ENCODE measurements at regions not wholly inside any gene's neighbourhood (a gene's known extent, or its start where the extent isn't known, plus 50 kb on each side); places are given as distances from the start of the nearest gene placed in this dataset.

DNA sequence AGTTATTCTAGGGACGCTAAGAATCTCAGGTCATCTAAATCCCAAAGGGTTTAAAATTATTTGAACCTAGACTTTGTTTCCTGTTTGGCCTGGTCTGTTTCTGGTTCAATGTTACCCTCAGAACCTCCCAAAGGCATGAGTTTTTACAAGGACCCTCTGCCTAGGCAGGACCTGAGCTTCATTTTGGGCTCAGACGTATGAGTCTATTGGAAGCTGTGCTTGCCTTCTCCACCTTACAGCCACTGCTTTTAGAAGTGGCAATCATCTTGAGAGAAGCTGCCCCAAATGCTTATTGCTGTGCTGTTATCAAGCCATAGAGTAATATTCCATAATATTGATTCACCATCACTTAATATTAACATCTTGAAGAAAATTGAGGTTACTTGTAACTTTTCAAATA lies 510.4 kb downstream of the TLE4 start:
- no peak overlapping the region for H3K4me3 ChIP-seq (ENCODE audit: low read depth, low read length)
- no peak overlapping the region for H3K27ac ChIP-seq (ENCODE audit: low read depth, low read length)
- H3K9me3 ChIP-seq (ENCODE audit: control insufficient read depth, insufficient read depth, low read length): no peaks in the 10 kb centered on the region
- no peak overlapping the region for H3K9ac ChIP-seq (ENCODE audit: low read depth, low read length)
- no peaks in the 10 kb centered on the region for H3K27me3 ChIP-seq (ENCODE audit: control insufficient read depth, insufficient read depth, low read length)
- H3K4me1 ChIP-seq (ENCODE audit: control insufficient read depth, insufficient read depth, low read length): no peaks in the 10 kb centered on the region
- H3K36me3 ChIP-seq (ENCODE audit: control insufficient read depth, insufficient read depth, low read length): no peaks in the 10 kb centered on the region

DNA sequence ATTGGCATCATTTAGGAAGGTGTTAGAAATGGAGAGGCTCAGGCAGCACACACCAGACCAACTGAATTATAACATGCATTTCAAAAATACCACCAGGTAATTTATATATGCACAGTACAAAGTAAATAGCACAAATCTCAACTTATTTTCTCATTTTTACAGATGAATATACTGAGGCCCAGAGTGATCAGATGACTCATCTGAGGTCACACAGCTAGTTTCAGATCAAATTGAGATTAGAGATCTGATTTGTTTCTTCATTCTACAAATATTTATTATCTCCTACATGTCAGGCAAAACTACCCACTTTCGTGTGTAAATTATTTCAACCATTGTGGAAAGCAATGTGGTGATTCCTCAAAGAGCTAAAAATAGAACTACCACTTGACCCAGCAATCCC lies 507.1 kb downstream of the TLE4 start:
- Histone ChIP-seq H3K9me3 (ENCODE audit: control insufficient read depth, insufficient read depth, low read length) (no peaks in the 10 kb centered on the region), H3K27me3 (ENCODE audit: control insufficient read depth, insufficient read depth, low read length) (no peaks in the 10 kb centered on the region), H3K27ac (ENCODE audit: low read depth, low read length) (no peak overlapping the region), H3K4me3 (ENCODE audit: low read depth, low read length) (no peak overlapping the region), H3K9ac (ENCODE audit: low read depth, low read length) (no peak overlapping the region), H3K36me3 (ENCODE audit: control insufficient read depth, insufficient read depth, low read length) (no peaks in the 10 kb centered on the region), H3K4me1 (ENCODE audit: control insufficient read depth, insufficient read depth, low read length) (no peaks in the 10 kb centered on the region)

DNA sequence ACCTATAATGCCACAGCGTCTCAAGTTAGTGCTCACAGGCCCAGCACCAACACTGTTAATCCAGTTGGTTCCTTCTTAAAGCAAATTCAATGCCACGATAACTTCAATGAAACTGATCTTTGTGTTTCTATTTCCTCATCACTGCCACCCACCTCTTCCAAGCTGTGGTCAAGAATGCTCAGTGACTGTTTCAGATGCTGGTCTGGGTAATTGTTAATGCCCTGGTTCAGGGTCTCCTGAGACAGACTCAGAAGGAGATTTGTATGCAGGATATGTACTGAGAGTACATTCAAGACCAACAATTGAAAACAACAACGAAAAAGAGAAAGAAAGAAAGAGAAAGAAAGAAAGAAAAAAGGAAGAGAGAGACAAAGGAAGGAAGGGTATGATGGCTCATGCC lies 505.3 kb downstream of the TLE4 start:
- H3K9ac ChIP-seq (ENCODE audit: low read depth, low read length): no peak overlapping the region
- no peaks in the 10 kb centered on the region for H3K36me3 ChIP-seq (ENCODE audit: control insufficient read depth, insufficient read depth, low read length)
- H3K27me3 ChIP-seq (ENCODE audit: control insufficient read depth, insufficient read depth, low read length): no peaks in the 10 kb centered on the region
- no peak overlapping the region for H3K4me3 ChIP-seq (ENCODE audit: low read depth, low read length)
- no peaks in the 10 kb centered on the region for H3K9me3 ChIP-seq (ENCODE audit: control insufficient read depth, insufficient read depth, low read length)
- no peaks in the 10 kb centered on the region for H3K4me1 ChIP-seq (ENCODE audit: control insufficient read depth, insufficient read depth, low read length)
- no peak overlapping the region for H3K27ac ChIP-seq (ENCODE audit: low read depth, low read length)

DNA sequence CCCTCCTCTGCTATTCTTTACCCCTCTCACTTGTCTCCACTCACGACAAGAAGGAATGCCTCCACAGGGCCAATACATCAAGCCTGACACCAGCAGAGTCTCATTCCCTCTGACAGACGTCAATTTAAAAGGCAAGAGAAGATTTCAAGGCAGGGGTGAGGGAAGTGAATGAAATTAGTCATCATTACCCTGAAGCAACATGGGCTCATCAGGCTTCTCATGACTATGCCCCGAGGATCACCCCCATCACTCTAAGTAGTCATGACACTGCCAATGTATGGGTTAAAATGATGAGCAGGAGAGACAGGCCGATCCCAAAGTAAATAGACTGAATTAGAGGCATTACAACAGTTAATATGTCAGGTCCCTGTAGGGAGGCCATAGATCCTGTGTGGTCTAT lies 504.4 kb downstream of the TLE4 start:
- Histone ChIP-seq H3K9me3 (ENCODE audit: control insufficient read depth, insufficient read depth, low read length) (no peaks in the 10 kb centered on the region), H3K36me3 (ENCODE audit: control insufficient read depth, insufficient read depth, low read length) (no peaks in the 10 kb centered on the region), H3K4me3 (ENCODE audit: low read depth, low read length) (no peak overlapping the region), H3K9ac (ENCODE audit: low read depth, low read length) (no peak overlapping the region), H3K27ac (ENCODE audit: low read depth, low read length) (no peak overlapping the region), H3K4me1 (ENCODE audit: control insufficient read depth, insufficient read depth, low read length) (no peaks in the 10 kb centered on the region), H3K27me3 (ENCODE audit: control insufficient read depth, insufficient read depth, low read length) (no peaks in the 10 kb centered on the region)

DNA sequence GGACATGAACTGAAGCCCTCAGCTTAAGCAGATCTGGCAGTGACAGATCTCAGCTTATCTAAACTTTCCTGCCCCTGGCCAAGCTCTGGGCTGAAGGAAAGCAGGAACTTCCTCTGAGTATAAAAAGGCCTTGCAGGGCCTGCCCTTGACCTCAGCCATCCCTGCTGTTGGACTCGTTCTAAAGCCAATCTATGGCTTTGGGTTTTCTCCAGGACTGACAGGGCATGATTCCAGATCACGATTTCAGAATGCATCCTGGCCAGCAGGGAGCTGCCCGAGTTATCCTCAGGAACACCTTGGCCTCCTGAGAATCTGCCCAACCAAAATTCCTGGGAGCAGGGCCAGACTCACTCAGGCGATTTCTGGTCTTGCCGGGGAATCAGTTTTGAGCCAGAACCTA lies 502.7 kb downstream of the TLE4 start:
- Histone ChIP-seq H3K9me3 (ENCODE audit: control insufficient read depth, insufficient read depth, low read length) (no peaks in the 10 kb centered on the region), H3K36me3 (ENCODE audit: control insufficient read depth, insufficient read depth, low read length) (no peaks in the 10 kb centered on the region), H3K27ac (ENCODE audit: low read depth, low read length) (no peak overlapping the region), H3K4me1 (ENCODE audit: control insufficient read depth, insufficient read depth, low read length) (no peaks in the 10 kb centered on the region), H3K9ac (ENCODE audit: low read depth, low read length) (no peak overlapping the region), H3K27me3 (ENCODE audit: control insufficient read depth, insufficient read depth, low read length) (no peaks in the 10 kb centered on the region), H3K4me3 (ENCODE audit: low read depth, low read length) (no peak overlapping the region)

DNA sequence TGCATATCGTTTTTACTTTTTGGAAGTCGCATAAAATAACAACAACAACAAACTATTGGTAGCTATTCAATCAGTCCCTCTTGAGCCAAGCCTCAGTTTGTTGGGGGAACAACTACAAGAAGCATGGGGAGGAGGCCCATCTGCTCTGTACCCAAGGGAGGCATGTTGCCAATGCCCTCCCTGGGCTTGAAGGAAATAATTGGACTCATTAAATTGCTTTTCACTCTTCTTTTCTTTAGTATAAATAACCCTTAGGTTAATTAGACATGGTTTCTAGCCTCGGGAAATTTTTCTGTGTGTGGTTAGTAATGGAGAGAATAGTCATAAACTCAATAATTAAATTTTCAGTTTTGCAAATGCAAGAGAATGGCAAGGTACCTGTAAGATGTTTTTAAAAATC lies 500.7 kb downstream of the TLE4 start:
- Histone ChIP-seq H3K36me3 (ENCODE audit: control insufficient read depth, insufficient read depth, low read length) (no peaks in the 10 kb centered on the region), H3K9ac (ENCODE audit: low read depth, low read length) (no peak overlapping the region), H3K27ac (ENCODE audit: low read depth, low read length) (no peak overlapping the region), H3K4me1 (ENCODE audit: control insufficient read depth, insufficient read depth, low read length) (no peaks in the 10 kb centered on the region), H3K4me3 (ENCODE audit: low read depth, low read length) (no peak overlapping the region), H3K9me3 (ENCODE audit: control insufficient read depth, insufficient read depth, low read length) (no peaks in the 10 kb centered on the region), H3K27me3 (ENCODE audit: control insufficient read depth, insufficient read depth, low read length) (no peaks in the 10 kb centered on the region)

DNA sequence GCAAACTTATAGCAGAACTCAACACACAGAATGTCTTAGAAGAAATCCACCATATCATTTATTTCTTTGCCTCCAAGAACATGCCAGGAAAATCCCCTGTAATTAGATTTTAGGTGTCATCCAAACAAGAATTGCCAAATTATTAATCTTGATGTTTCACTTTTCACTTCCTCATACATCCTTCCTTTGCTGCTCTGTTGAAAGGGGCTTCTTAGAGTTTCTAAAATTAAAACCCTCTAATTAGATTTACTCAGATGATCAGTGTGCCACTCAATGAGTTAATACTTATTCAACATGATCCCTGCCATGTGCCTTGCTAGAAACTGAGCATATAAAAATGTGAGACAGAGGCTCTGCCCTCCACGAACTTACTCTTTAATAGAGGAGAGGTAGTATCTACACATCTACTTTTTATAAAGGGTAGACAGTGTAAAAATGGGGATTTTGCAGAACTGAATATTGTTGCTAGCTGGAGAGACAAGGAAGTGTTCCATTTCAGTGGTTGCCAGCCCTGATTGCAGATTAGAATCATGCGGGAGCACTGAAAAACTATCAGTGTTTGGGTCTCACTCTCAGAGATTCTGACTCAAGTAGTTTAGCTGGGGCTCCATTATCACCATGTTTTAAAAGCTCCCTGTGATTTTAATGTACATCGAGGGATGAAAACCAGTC lies 498.4 kb downstream of the TLE4 start:
- H3K36me3 ChIP-seq (ENCODE audit: control insufficient read depth, insufficient read depth, low read length): no peaks in the 10 kb centered on the region
- H3K4me1 ChIP-seq (ENCODE audit: control insufficient read depth, insufficient read depth, low read length): peaks cover 9% of the 10 kb centered on the region; the same call in 1 of the 2 replicates
- H3K9me3 ChIP-seq (ENCODE audit: control insufficient read depth, insufficient read depth, low read length): no peaks in the 10 kb centered on the region
- H3K4me3 ChIP-seq (ENCODE audit: low read depth, low read length): no peak overlapping the region
- H3K9ac ChIP-seq (ENCODE audit: low read depth, low read length): no peak overlapping the region
- H3K27ac ChIP-seq (ENCODE audit: low read depth, low read length): no peak overlapping the region
- no peaks in the 10 kb centered on the region for H3K27me3 ChIP-seq (ENCODE audit: control insufficient read depth, insufficient read depth, low read length)

DNA sequence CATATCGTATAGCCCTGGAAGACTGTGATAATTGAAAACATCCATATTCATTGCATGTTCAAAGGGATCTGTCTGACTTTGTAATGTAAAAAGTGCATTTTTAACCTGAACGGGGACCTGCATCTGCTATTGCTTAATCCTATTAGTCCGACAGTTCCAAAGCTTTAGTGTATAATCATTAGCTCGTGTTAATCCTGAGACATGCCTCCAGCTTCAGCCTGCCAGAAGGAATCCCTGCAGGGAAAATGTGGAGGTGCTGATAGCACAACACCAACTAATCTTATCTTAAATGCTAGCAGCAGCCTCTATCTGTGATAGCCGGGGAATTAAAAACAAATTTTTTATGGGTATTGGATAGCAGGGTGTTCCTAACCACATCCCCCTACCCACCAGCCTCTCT lies 495.2 kb downstream of the TLE4 start:
- Histone ChIP-seq H3K9ac (ENCODE audit: low read depth, low read length) (no peak overlapping the region), H3K9me3 (ENCODE audit: control insufficient read depth, insufficient read depth, low read length) (no peaks in the 10 kb centered on the region), H3K4me3 (ENCODE audit: low read depth, low read length) (no peak overlapping the region), H3K4me1 (ENCODE audit: control insufficient read depth, insufficient read depth, low read length) (peaks cover 9% of the 10 kb centered on the region; the same call in 1 of the 2 replicates), H3K36me3 (ENCODE audit: control insufficient read depth, insufficient read depth, low read length) (no peaks in the 10 kb centered on the region), H3K27me3 (ENCODE audit: control insufficient read depth, insufficient read depth, low read length) (no peaks in the 10 kb centered on the region), H3K27ac (ENCODE audit: low read depth, low read length) (no peak overlapping the region)

DNA sequence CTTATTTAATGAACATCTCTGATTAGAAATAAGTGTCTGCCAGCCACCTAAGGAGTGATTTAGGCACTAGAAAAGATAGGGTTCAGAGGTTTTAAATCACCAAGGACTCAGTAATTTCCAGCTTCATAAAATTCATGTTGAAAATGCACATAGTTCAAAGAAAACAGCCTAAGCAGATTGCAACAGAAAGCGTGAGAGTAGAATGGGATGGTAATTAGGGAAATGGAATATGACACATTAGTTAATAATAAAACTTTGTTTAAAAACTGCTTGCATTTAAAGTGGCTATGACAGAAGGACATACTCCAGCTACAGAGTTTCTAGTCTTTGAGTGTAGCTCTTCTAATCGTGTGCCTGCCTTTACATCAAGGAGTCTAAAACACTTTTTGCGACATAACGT lies 490.8 kb downstream of the TLE4 start:
- Histone ChIP-seq H3K36me3 (ENCODE audit: control insufficient read depth, insufficient read depth, low read length) (no peaks in the 10 kb centered on the region), H3K4me3 (ENCODE audit: low read depth, low read length) (no peak overlapping the region), H3K4me1 (ENCODE audit: control insufficient read depth, insufficient read depth, low read length) (peaks cover 9% of the 10 kb centered on the region; the same call in 1 of the 2 replicates), H3K9ac (ENCODE audit: low read depth, low read length) (no peak overlapping the region), H3K9me3 (ENCODE audit: control insufficient read depth, insufficient read depth, low read length) (no peaks in the 10 kb centered on the region), H3K27me3 (ENCODE audit: control insufficient read depth, insufficient read depth, low read length) (no peaks in the 10 kb centered on the region), H3K27ac (ENCODE audit: low read depth, low read length) (no peak overlapping the region)

DNA sequence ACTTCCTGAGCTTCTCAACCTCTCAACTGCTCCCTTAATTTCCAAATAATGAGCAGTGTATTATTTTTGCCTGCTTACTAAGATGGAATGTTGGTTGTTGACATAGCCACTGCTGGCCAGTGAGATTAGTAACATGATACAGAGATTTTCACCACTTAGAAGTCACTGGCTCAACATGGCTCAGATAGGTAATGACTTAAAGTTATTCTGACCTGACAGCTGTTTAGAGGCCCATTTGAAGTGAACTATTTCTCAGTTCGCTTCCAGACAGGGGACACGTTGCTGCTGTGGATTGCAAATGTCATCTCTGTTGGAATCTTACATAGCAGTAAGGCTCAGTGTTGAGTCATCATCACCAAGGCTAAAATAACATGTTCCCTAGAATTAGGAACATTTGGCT lies 490.2 kb downstream of the TLE4 start:
- Histone ChIP-seq H3K27ac (ENCODE audit: low read depth, low read length) (no peak overlapping the region), H3K4me3 (ENCODE audit: low read depth, low read length) (no peak overlapping the region), H3K9me3 (ENCODE audit: control insufficient read depth, insufficient read depth, low read length) (no peaks in the 10 kb centered on the region), H3K27me3 (ENCODE audit: control insufficient read depth, insufficient read depth, low read length) (no peaks in the 10 kb centered on the region), H3K4me1 (ENCODE audit: control insufficient read depth, insufficient read depth, low read length) (peaks cover 9% of the 10 kb centered on the region; the same call in 1 of the 2 replicates), H3K9ac (ENCODE audit: low read depth, low read length) (no peak overlapping the region), H3K36me3 (ENCODE audit: control insufficient read depth, insufficient read depth, low read length) (no peaks in the 10 kb centered on the region)

DNA sequence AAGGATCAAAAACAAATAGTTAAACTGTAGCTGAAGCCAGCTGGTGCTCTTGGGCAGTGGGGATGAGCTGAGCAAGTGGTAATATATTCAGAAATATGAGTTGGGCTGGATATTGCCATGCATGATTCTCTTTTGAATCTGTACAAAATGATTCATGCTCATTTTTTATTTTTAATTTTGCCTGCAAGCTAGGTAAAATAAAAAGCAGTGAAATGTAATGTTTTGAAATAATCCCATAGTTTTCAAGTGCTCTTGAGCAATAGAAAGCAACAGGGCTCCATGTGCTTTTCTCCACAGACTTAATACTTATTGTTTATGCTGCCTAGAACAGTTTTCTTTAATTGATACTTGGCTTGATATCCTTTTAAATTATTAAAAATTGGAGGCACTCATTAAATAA lies 489.3 kb downstream of the TLE4 start:
- H3K4me1 ChIP-seq (ENCODE audit: control insufficient read depth, insufficient read depth, low read length): peaks cover 7% of the 10 kb centered on the region; the same call in 1 of the 2 replicates
- H3K36me3 ChIP-seq (ENCODE audit: control insufficient read depth, insufficient read depth, low read length): no peaks in the 10 kb centered on the region
- H3K9ac ChIP-seq (ENCODE audit: low read depth, low read length): no peak overlapping the region
- H3K27ac ChIP-seq (ENCODE audit: low read depth, low read length): no peak overlapping the region
- no peak overlapping the region for H3K4me3 ChIP-seq (ENCODE audit: low read depth, low read length)
- H3K27me3 ChIP-seq (ENCODE audit: control insufficient read depth, insufficient read depth, low read length): no peaks in the 10 kb centered on the region
- no peaks in the 10 kb centered on the region for H3K9me3 ChIP-seq (ENCODE audit: control insufficient read depth, insufficient read depth, low read length)
